T-helper 22 cell (primary cell): ENCODE measurements at regions not wholly inside any gene's neighbourhood (a gene's known extent, or its start where the extent isn't known, plus 50 kb on each side); places are given as distances from the start of the nearest gene placed in this dataset.
"Not testable (repeated sequence)": the region's sequence is repeated elsewhere in the genome, so short reads cannot be mapped to it uniquely, and the experiment has no call there.

Experiments
- DNase-seq: peaks from one replicate; pipeline ENCODE4 v3.0.0-alpha.2; 2020; ENCODE audit warnings: low read depth

- no peak for DNase-seq
Observed at GRCh38 chr10:6680735-6681134, 100.7 kb upstream of the PRKCQ start.

DNA sequence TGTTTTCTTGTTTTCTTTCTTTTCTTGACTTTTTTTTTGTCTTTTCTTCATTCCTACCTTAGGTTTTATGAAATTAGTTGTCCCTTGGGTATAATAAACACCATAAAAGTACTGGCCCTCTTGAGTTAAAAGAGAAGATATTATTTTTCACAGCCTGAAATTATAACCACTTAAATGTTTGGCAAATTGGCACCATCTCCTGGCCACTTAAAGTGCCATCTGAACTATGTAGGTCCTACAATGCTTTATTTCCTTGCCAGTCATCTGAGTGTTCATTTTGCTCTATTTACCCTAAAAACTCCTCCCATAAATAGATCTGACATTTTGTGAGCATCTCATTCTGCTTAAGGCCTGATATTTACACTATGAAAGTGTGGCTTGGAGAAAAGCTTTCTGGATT lies 98.9 kb upstream of the PRKCQ start:
- DNase-seq: no peak

DNA sequence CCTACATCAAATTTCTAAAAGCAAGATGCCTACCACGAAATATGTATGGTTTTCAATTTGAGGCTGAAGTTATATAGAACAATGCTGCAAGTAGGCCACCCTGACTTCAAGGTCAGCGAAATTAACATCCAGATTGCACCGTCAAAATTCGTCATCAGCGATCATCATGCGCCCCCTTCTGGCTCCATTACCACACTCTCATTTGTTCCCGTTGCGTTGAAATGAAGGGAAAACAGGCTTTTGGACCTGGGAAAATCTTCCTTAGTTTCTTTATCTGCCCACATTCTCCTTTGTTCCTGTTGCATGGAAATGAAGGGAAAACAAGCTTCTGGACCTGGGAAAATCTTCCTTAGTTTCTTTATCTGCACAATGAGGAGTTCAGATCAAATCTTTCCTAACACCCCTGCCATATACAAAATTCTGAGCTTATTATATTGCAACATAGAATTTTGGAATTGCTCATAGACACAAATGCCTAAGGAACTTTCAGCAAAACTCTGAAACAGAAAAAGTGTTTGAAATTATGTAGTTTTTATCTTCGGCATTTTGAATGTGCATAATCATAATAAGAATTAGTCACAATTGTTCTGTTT lies 98.2 kb upstream of the PRKCQ start:
- peak; percentile 20 for DNase-seq

- not testable (repeated sequence) for DNase-seq
Observed at GRCh38 chr10:6677129-6677528, 97.1 kb upstream of the PRKCQ start.

- DNase-seq: no peak
Observed at GRCh38 chr10:6674291-6674690, 94.2 kb upstream of the PRKCQ start.

- DNase-seq: no peak
Observed at GRCh38 chr10:6671976-6672375, 91.9 kb upstream of the PRKCQ start.

- no peak for DNase-seq
Observed at GRCh38 chr10:6669269-6669859, 89.3 kb upstream of the PRKCQ start.

DNA sequence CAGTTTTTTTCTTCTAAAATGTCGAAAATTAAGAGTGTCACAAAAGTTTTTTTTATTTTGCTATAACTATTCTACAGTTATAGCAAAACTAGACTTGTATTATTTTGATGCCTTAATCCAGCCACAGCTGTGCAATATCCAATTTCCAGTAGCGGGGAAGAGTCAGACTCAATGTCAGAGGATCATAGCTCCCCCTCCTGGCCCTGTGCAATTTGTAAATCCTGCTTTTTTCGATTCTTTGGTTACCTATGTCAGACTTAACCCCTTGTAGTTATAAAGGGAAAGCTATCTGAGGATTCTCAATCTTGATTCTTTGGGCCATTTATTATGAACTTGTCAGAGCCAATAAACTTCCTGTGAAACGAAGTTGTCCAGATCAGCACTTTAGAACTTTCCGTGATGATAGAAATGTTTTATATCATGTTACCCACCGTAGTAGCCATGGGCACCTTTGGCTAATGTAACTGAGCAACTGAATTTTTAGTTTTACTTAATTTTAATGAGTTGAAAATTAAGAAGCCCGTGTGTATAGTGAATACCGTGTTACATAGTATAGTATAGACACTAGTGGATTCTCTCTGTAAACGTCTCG lies 87.7 kb upstream of the PRKCQ start:
- no peak for DNase-seq

- no peak for DNase-seq
Observed at GRCh38 chr10:6667150-6667549, 87.1 kb upstream of the PRKCQ start.

GRCh38 chr10:6665847-6666246 lies 85.8 kb upstream of the PRKCQ start:
- DNase-seq: no peak

DNA sequence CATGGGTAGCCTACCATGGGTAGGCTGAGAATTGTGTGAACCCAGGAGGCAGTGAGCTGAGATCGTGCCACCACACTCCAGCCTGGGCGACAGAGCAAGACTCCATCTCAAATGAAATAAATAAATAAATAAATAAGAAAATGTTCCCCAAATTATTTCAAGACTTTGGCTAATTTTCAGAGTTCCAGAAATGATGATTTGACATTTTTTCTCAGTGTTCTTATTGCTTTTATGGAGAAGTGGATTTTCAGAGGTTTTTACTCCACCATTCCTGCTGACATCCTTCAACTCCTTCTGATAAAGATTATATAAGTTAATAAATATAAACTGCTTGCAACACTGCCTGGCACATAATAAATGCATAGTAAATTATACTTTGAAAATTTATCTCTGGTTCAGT lies 80.4 kb upstream of the PRKCQ start:
- no peak for DNase-seq

DNA sequence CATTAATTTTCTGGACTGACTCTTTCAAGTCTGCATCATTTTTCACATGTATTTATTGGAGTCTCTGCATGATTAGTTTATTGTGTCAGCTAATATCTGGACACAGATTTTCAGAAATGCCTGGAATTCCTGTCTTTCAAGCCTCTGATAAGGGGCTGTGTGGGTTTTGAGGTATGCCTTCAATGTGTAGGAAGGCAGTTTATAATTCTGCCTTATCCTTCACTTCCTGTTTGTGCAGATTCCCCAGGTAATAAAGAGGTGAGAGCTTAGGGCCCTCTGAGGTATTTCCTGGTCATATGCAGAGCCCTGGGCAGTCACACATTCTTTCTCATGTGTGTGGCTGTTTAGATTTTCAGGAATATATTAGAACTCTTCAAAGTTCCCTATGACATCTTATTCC lies 79.4 kb upstream of the PRKCQ start:
- DNase-seq: no peak

- DNase-seq: no peak
Observed at GRCh38 chr10:6657669-6658068, 77.6 kb upstream of the PRKCQ start.

GRCh38 chr10:6657196-6657595 lies 77.1 kb upstream of the PRKCQ start:
- DNase-seq: no peak

DNA sequence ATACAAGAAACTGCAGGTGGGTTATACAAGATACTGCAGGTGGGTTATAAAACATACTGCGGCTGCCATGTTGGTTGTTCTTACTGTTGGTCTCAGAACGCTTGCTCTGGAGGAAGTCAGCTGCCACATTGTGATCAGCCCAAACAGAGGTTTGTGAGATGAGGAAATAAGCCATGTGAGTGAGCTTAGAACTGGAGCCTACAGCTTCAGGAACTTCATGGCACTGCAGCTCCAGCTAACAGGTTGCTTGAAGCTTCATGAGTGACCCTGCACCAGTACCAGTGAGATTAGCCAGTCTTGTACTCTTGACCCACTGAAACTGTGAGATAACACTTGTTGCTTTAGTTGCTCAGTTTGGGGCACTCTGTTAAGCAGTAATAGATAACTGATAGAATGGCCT lies 74.5 kb upstream of the PRKCQ start:
- DNase-seq: no peak

GRCh38 chr10:6650586-6650985 lies 70.5 kb upstream of the PRKCQ start:
- no peak for DNase-seq

DNA sequence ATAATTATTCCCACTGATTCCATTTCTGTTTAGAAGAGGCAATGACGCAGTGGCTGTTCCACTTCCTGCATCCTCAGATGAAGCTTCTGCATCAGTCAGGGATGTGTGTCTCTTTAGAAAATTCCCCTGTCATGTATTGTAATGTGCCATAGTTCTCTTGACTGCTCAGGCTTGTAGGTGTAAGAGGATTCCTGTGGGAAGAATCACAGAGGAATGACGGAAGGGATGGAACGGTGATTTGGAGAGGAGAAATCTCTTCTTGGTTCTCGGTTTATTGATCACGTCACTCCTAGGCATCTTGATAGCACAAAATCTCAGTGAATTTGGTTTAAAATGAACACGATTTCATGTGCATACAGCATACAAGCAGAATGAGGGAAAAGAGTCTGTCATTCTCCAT lies 69.8 kb upstream of the PRKCQ start:
- DNase-seq: no peak

DNA sequence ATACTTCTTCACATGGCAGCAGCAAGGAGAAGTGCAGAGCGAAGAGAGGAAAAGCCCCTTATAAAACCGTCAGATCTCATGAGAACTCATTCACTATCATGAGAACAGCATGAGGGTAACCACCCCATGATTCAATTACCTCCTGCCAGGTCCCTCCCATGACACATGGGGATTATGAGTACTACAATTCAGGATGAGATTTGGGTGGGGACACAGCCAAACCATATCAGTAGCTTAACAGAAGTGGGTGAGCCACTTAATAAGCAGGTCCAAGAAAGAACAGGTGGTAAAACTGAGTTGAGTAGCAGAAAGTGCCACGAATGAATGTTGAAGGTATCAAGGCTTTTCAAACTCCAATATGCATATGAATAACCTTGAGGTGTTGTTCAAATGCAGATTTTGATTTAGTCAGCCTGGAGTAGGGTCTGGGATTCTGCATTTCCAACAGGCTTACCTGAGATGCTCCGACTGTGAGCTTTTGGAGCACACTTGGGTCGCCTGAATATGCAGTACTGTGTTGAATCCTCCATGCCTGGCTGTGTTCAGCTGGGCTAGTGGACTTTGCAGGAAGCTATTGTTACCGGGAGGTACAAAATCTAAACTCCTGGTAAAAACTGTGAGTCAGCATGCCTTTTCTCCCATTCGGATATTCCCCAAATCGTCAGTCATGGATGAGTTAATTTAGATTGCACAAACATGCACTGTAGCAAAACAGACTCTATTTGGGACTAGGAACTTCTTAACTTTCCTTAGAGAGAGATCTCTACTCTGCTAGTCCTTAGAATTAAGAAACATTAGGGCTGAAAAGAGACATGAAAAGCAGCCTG lies 69.0 kb upstream of the PRKCQ start:
- no peak for DNase-seq

DNA sequence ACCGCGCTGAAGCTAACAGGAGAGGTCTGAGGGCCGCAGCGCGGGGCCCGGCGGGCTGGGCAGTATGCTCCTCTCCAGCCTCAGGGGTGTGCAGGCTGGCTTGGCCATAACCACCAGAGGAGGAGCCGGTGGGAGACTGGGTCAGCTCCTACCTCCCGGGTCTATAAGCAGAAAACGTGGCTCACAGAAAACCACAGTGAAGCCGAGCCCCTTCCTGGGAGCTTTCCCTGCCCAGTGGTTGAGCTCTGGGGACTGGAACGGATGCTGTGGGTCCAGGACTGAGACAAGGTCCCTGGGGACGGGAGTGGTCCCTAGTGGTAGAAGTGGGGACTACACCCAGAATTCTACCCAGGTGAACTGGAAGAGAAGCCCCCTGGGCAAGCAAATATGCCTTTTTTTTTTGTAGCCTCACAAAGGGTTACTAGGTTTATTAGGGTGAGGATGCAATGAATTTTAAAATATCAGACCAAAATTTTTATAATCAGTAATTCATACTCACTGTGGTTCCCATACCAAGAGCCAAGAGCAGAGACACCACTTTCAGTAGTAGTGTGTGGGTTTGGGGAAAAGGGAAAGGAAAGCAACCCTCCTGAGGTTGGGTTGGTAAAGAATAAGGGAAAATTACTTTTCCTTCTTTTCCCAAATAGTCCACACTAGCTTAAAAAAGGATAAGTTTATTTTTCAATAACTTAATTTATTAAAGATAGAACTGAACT lies 67.9 kb upstream of the PRKCQ start:
- DNase-seq: peak; percentile 29

- no peak for DNase-seq
Observed at GRCh38 chr10:6643962-6644361, 63.9 kb upstream of the PRKCQ start.

GRCh38 chr10:6642876-6643275 lies 62.8 kb upstream of the PRKCQ start:
- no peak for DNase-seq

- no peak for DNase-seq
Observed at GRCh38 chr10:6640433-6641040, 60.5 kb upstream of the PRKCQ start.
